ENCODE measurements at regions not wholly inside any gene's neighbourhood (a gene's known extent, or its start where the extent isn't known, plus 50 kb on each side); places are given as distances from the start of the nearest gene placed in this dataset.

DNA sequence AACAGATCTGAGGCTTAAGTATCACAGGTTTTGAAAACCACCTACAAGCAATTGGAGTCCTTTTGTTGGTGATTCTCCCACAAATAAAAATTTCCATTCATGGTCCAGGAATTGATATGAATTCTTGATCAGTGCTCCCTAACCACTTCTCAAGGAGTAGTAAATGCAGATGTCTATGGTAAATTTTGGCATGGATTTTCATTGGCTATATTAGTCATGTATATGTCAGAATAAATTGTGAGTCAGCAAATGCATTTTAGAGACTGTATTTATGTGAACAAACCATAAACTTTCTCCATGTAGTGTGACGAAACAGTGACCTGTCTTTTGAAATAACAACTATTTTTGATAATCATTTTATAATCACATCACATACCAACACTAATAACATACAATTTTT lies 611.1 kb downstream of the HTR1A start:
- H3K27me3 ChIP-seq = no peaks in the 10 kb centered on the region
- TF ChIP-seq CTCF (IDR thresholded peaks at IDR 0.05) = no peak
- H3K4me3 ChIP-seq = no peak overlapping the region
- intact Hi-C loops (cut with DNase I; ENCODE audit: low total_unique reads) = no loop called here
- no peaks in the 10 kb centered on the region for H3K36me3 ChIP-seq
- H3K9me3 ChIP-seq = no peaks in the 10 kb centered on the region
- no peak for DNase-seq
- H3K27ac ChIP-seq = no peak overlapping the region
- H3K4me1 ChIP-seq = no peaks in the 10 kb centered on the region

GRCh38 chr5:63346451-63346850 lies 615.8 kb downstream of the HTR1A start:
- no peaks in the 10 kb centered on the region for H3K36me3 ChIP-seq
- H3K27me3 ChIP-seq = no peaks in the 10 kb centered on the region
- H3K27ac ChIP-seq = no peak overlapping the region
- H3K4me3 ChIP-seq = no peak overlapping the region
- H3K9me3 ChIP-seq = no peaks in the 10 kb centered on the region
- intact Hi-C loops (cut with DNase I; ENCODE audit: low total_unique reads) = no loop called here
- TF ChIP-seq CTCF (IDR thresholded peaks at IDR 0.05) = no peak
- no peak for DNase-seq
- H3K4me1 ChIP-seq = no peaks in the 10 kb centered on the region

DNA sequence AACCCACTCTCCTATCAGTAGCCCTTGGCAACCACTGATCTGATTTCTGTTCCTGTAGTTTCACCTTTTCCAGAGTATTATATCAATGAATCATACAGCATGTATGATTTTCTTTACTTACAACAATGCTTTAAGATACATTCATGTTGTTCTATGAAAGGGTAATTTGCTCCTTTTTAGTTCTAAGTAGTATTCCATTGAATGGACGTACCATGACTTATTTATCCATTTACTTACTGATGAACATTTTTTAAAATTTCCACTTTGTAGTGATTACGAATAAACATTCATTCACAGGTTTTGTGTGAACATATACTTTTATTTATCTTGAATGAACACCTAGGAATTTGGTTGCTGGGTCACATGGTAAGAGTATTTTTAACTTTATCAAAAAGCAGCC lies 620.8 kb downstream of the HTR1A start:
- H3K4me3 ChIP-seq = no peak overlapping the region
- DNase-seq = no peak
- H3K4me1 ChIP-seq = no peaks in the 10 kb centered on the region
- H3K9me3 ChIP-seq = no peaks in the 10 kb centered on the region
- H3K27me3 ChIP-seq = no peaks in the 10 kb centered on the region
- no peak overlapping the region for H3K27ac ChIP-seq
- intact Hi-C loops (cut with DNase I; ENCODE audit: low total_unique reads) = no loop called here
- no peaks in the 10 kb centered on the region for H3K36me3 ChIP-seq
- TF ChIP-seq CTCF (IDR thresholded peaks at IDR 0.05) = no peak

DNA sequence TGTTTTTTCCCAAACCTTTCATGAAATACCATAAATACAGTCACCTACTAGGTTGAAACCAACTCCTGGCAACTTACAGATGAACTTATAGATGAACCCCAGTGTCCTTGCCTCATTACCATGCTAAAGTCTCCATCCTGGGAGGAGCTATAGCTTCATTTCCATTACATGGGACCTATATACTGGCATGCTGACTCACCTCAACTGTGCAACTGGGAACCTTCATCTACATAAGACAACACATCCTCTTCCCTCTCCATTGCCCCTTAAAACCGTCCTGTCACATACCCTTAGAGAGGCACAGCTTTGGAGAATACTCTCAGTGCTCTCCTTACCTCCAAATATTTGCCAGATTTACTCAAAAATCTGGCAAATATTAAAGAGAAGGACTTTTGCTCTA lies 638.3 kb downstream of the HTR1A start:
- H3K4me1 ChIP-seq = no peaks in the 10 kb centered on the region
- no peaks in the 10 kb centered on the region for H3K27me3 ChIP-seq
- no peaks in the 10 kb centered on the region for H3K9me3 ChIP-seq
- no peaks in the 10 kb centered on the region for H3K36me3 ChIP-seq
- H3K27ac ChIP-seq = no peak overlapping the region
- H3K4me3 ChIP-seq = no peak overlapping the region
- no peak for TF ChIP-seq CTCF (IDR thresholded peaks at IDR 0.05)
- DNase-seq = no peak
- intact Hi-C loops (cut with DNase I; ENCODE audit: low total_unique reads) = no loop called here

- no peak for TF ChIP-seq CTCF (IDR thresholded peaks at IDR 0.05)
- Histone ChIP-seq H3K36me3 (no peaks in the 10 kb centered on the region), H3K27ac (no peak overlapping the region), H3K27me3 (no peaks in the 10 kb centered on the region), H3K4me3 (no peak overlapping the region), H3K4me1 (no peaks in the 10 kb centered on the region), H3K9me3 (no peaks in the 10 kb centered on the region)
- intact Hi-C loops (cut with DNase I; ENCODE audit: low total_unique reads) = no loop called here
- no peak for DNase-seq
Observed at GRCh38 chr5:63314551-63314950, 647.7 kb downstream of the HTR1A start.

- intact Hi-C loops (cut with DNase I; ENCODE audit: low total_unique reads) = no loop called here
- no peaks in the 10 kb centered on the region for H3K9me3 ChIP-seq
- no peak for TF ChIP-seq CTCF (IDR thresholded peaks at IDR 0.05)
- DNase-seq = no peak
- no peaks in the 10 kb centered on the region for H3K36me3 ChIP-seq
- no peaks in the 10 kb centered on the region for H3K4me1 ChIP-seq
- H3K27ac ChIP-seq = no peak overlapping the region
- H3K4me3 ChIP-seq = no peak overlapping the region
- H3K27me3 ChIP-seq = no peaks in the 10 kb centered on the region
Observed at GRCh38 chr5:63310644-63311043, 651.6 kb downstream of the HTR1A start.

Measured in tibial artery (tissue), 4 donors.